HCT116 (cell line): ENCODE measurements at regions not wholly inside any gene's neighbourhood (a gene's known extent, or its start where the extent isn't known, plus 50 kb on each side); places are given as distances from the start of the nearest gene placed in this dataset.

Experiments
- ATAC-seq: fragments of 200-7000 bp; cut with Tn5 transposase; 2 replicates; pipeline ENCODE4 v1.9.1; 2020; ENCODE audit warnings: mild to moderate bottlenecking, moderate library complexity
- BruUV-seq: library from RNA; stranded (reverse); fragments of 400-500 nt; replicated peaks from 2 replicates; lab custom pipeline; 2021; lab: Mats Ljungman, UMichigan
- CTCF ChIA-PET: fragments of 300-600 bp; sonication (Branson Sonifier 250); formaldehyde crosslinking; loops from one replicate; lab custom pipeline; 2021; ENCODE audit warnings: antibody characterized with exemption; lab: Charles Lee
- POLR2A ChIA-PET: fragments of 300-600, 350-600 bp; sonication (Branson Sonifier 250); formaldehyde crosslinking; loops from one replicate; lab custom pipeline; 2021; ENCODE audit warnings: antibody characterized with exemption; lab: Charles Lee
- RAD21 ChIA-PET, 2 experiments: fragments of 300-600 bp; sonication (Branson Sonifier 250); formaldehyde crosslinking; loops; one replicate each; lab custom pipeline; 2023; ENCODE audit warnings: low total read pairs in 2 of 2; ENCODE audit not compliant: uncharacterized antibody in 2 of 2, unreplicated experiment in 2 of 2, low non-redundant PET in 1 of 2; lab: Charles Lee
- DNase-seq: peaks from one replicate; pipeline ENCODE4 v3.0.0-alpha.2; 2010; ENCODE audit warnings: low read depth, low spot score
- H2AFZ ChIP-seq: fragments of 200-600 bp; shearing (Covaris generic), sonication (generic); 2 replicates; pipeline ENCODE4 v1.6.1; 2017; ENCODE audit warnings: low read depth, mixed run types, mixed read lengths, antibody characterized with exemption, low read length; ENCODE audit not compliant: poor library complexity, severe bottlenecking
- H3K27ac ChIP-seq: 2 replicates; pipeline ENCODE4 v1.5.1; 2012; ENCODE audit warnings: low read depth, low read length
- H3K27me3 ChIP-seq: fragments of 200-600 bp; sonication (generic); 2 replicates; pipeline ENCODE4 v1.6.1; 2016; ENCODE audit warnings: mixed run types, low read length, mixed read lengths; ENCODE audit not compliant: insufficient read depth
- H3K36me3 ChIP-seq, 2 experiments: fragments of 200-500 bp in 1 of 2; fragments of 200-600 bp in 1 of 2; sonication (Bioruptor generic) in 1 of 2; sonication (generic) in 1 of 2; 2 replicates each; pipeline versions ENCODE4 v1.5.1 to v1.6.1; 2014 to 2016; ENCODE audit warnings: low read length in 2 of 2, inconsistent platforms in 1 of 2, mixed read lengths in 1 of 2, mixed run types in 1 of 2; ENCODE audit not compliant: insufficient read depth in 2 of 2, control insufficient read depth in 1 of 2
- H3K4me1 ChIP-seq, 2 experiments: fragments of 200-600 bp in 1 of 2; sonication (generic) in 1 of 2; 2 replicates each; pipeline versions ENCODE4 v1.5.1 to v1.6.1; 2012 to 2017; ENCODE audit warnings: low read length in 2 of 2, inconsistent platforms in 1 of 2, mild to moderate bottlenecking in 1 of 2, mixed read lengths in 1 of 2, mixed run types in 1 of 2, moderate library complexity in 1 of 2; ENCODE audit not compliant: insufficient read depth in 2 of 2, control insufficient read depth in 1 of 2
- H3K4me2 ChIP-seq: fragments of 200-600 bp; sonication (generic); 2 replicates; pipeline ENCODE4 v1.6.1; 2017; ENCODE audit warnings: mixed run types, low read length, mixed read lengths
- H3K4me3 ChIP-seq, 2 experiments: fragments of 200-600 bp in 1 of 2; sonication (generic) in 1 of 2; replicated peaks in 1 of 2; 2 replicates each; pipeline ENCODE4 v1.5.1; 2011 to 2016; ENCODE audit warnings: low read length in 2 of 2, control low read depth in 1 of 2, low read depth in 1 of 2, mild to moderate bottlenecking in 1 of 2, mixed read lengths in 1 of 2, mixed run types in 1 of 2
- H3K79me2 ChIP-seq: fragments of 200-600 bp; sonication (generic); 2 replicates; pipeline ENCODE4 v1.6.1; 2017; ENCODE audit warnings: mild to moderate bottlenecking, mixed run types, low read length, moderate library complexity, mixed read lengths; ENCODE audit not compliant: insufficient read depth
- H3K9ac ChIP-seq: fragments of 200-600 bp; sonication (generic); 2 replicates; pipeline ENCODE4 v1.6.1; 2016; ENCODE audit warnings: low read length, mixed read lengths
- H3K9me2 ChIP-seq: fragments of 200-600 bp; sonication (generic), shearing (Covaris generic); 2 replicates; pipeline ENCODE4 v1.6.1; 2017; ENCODE audit warnings: mixed run types, mild to moderate bottlenecking, moderate library complexity; ENCODE audit not compliant: insufficient read depth
- H3K9me3 ChIP-seq, 2 experiments: fragments of 200-500 bp in 1 of 2; fragments of 200-600 bp in 1 of 2; sonication (Bioruptor generic) in 1 of 2; sonication (generic) in 1 of 2; 2 replicates each; pipeline ENCODE4 v1.6.1; 2014 to 2017; ENCODE audit warnings: low read length in 2 of 2, mixed read lengths in 2 of 2, inconsistent platforms in 1 of 2, low read depth in 1 of 2, mild to moderate bottlenecking in 1 of 2, mixed run types in 1 of 2, moderate library complexity in 1 of 2; ENCODE audit not compliant: control insufficient read depth in 1 of 2, insufficient read depth in 1 of 2
- H4K20me1 ChIP-seq: fragments of 200-600 bp; sonication (generic), shearing (Covaris generic); 2 replicates; pipeline ENCODE4 v1.6.1; 2017; ENCODE audit warnings: mixed run types, mild to moderate bottlenecking, moderate library complexity; ENCODE audit not compliant: insufficient read depth
- ATF3 ChIP-seq: IDR thresholded peaks from 2 replicates; pipeline ENCODE4 v1.6.1; 2012
- RAD21 ChIP-seq: IDR thresholded peaks from 2 replicates; pipeline ENCODE4 v1.6.1; 2012; ENCODE audit warnings: low read depth, mild to moderate bottlenecking
- SIN3A ChIP-seq: IDR thresholded peaks from 2 replicates; pipeline ENCODE4 v1.6.1; 2012; ENCODE audit warnings: low read depth
- SP1 ChIP-seq: IDR thresholded peaks from 2 replicates; pipeline ENCODE4 v1.6.1; 2012; ENCODE audit warnings: low read depth
- TCF7L2 ChIP-seq: IDR thresholded peaks from 2 replicates; pipeline ENCODE4 v1.7.0; 2011; ENCODE audit warnings: borderline replicate concordance, inconsistent platforms; ENCODE audit not compliant: insufficient read depth, insufficient read length; ENCODE audit errors: extremely low read depth
- YY1 ChIP-seq: IDR thresholded peaks from 2 replicates; pipeline ENCODE4 v1.6.1; 2011; ENCODE audit warnings: low read length, low read depth, moderate library complexity, mild to moderate bottlenecking; ENCODE audit not compliant: insufficient replicate concordance; ENCODE audit errors: extremely low read depth
- intact Hi-C: fragments of 100-400 bp; cut with micrococcal nuclease; formaldehyde crosslinking; loops from 2 replicates; pipeline ENCODE4 v1.10.0; 2022
- TF ChIP-seq, protein P1 (sequence below): IDR thresholded peaks from 2 replicates; pipeline ENCODE4 v1.6.1; 2012; ENCODE audit warnings: low read depth

- Histone ChIP-seq H3K9ac (no peak overlapping the region), H3K9me3 (no peaks in the 10 kb centered on the region), H3K4me3 (no peak overlapping the region), H3K79me2 (no peaks in the 10 kb centered on the region), H4K20me1 (no peaks in the 10 kb centered on the region), H3K9me2 (no peaks in the 10 kb centered on the region), H3K27ac (no peak overlapping the region), H2AFZ (no peak overlapping the region), H3K4me1 (no peaks in the 10 kb centered on the region), H3K27me3 (no peaks in the 10 kb centered on the region), H3K36me3 (no peaks in the 10 kb centered on the region), H3K4me2 (no peak overlapping the region)
- ChIA-PET POLR2A (no interaction called here), RAD21 (no interaction called here), CTCF (no interaction called here)
- ATAC-seq (no peak), DNase-seq (no peak)
- no TSS peak for BruUV-seq
- intact Hi-C loops, result no loop called here
- no peak for TF ChIP-seq YY1
- no peak for TF ChIP-seq ATF3
- TF ChIP-seq SIN3A, result no peak
- TF ChIP-seq RAD21, result no peak
- TF ChIP-seq, protein P1, sequence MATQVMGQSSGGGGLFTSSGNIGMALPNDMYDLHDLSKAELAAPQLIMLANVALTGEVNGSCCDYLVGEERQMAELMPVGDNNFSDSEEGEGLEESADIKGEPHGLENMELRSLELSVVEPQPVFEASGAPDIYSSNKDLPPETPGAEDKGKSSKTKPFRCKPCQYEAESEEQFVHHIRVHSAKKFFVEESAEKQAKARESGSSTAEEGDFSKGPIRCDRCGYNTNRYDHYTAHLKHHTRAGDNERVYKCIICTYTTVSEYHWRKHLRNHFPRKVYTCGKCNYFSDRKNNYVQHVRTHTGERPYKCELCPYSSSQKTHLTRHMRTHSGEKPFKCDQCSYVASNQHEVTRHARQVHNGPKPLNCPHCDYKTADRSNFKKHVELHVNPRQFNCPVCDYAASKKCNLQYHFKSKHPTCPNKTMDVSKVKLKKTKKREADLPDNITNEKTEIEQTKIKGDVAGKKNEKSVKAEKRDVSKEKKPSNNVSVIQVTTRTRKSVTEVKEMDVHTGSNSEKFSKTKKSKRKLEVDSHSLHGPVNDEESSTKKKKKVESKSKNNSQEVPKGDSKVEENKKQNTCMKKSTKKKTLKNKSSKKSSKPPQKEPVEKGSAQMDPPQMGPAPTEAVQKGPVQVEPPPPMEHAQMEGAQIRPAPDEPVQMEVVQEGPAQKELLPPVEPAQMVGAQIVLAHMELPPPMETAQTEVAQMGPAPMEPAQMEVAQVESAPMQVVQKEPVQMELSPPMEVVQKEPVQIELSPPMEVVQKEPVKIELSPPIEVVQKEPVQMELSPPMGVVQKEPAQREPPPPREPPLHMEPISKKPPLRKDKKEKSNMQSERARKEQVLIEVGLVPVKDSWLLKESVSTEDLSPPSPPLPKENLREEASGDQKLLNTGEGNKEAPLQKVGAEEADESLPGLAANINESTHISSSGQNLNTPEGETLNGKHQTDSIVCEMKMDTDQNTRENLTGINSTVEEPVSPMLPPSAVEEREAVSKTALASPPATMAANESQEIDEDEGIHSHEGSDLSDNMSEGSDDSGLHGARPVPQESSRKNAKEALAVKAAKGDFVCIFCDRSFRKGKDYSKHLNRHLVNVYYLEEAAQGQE, result no peak
- no peak for TF ChIP-seq SP1
- no peak for TF ChIP-seq TCF7L2
Measured at GRCh38 chr12:40602562-40602961, 89.7 kb upstream of the CNTN1 start.
